Fibroblast of lung (primary cell): ENCODE measurements at regions not wholly inside any gene's neighbourhood (a gene's known extent, or its start where the extent isn't known, plus 50 kb on each side); places are given as distances from the start of the nearest gene placed in this dataset.

Experiments used
- CTCF ChIP-seq, 2 donors: IDR thresholded peaks in 1 of 2; conservative IDR thresholded peaks in 1 of 2; 1 replicate in 1 of 2; 2 replicates in 1 of 2; pipeline ENCODE4 v1.5.1; 2011 to 2012; ENCODE audit warnings: low read length in 2 of 2, control low read depth in 1 of 2, inconsistent platforms in 1 of 2, low read depth in 1 of 2, mild to moderate bottlenecking in 1 of 2
- EZH2 ChIP-seq: IDR thresholded peaks from 2 replicates; pipeline ENCODE4 v1.5.1; 2012; ENCODE audit warnings: low read length, control low read depth, mild to moderate bottlenecking; ENCODE audit errors: missing control alignments

- TF ChIP-seq CTCF (conservative IDR thresholded peaks at IDR 0.05 in 1 of 2, IDR thresholded peaks at IDR 0.05 in 1 of 2; ENCODE audit: low read depth in 1 of 2, low read length in 2 of 2) (no peak), EZH2 (no peak)
Measured at GRCh38 chr5:1998716-1999317, 116.1 kb upstream of the IRX4 start.
